Endometrium (tissue), 2 donors: ENCODE measurements at regions not wholly inside any gene's neighbourhood (a gene's known extent, or its start where the extent isn't known, plus 50 kb on each side); places are given as distances from the start of the nearest gene placed in this dataset.

ENCODE experiments used
- FAIRE-seq: peaks from 2 replicates; lab custom pipeline; 2012; peaks lifted over from hg19 to GRCh38; lab: Jason Lieb, UNC
- donor health status: control.
- donor health status: control.

- FAIRE-seq: no peak
These were observed 88.0 kb upstream of the CELF4 start for GRCh38 chr18:37653618-37654017.

- FAIRE-seq: no peak
These were observed 84.3 kb upstream of the CELF4 start for GRCh38 chr18:37649930-37650329.

- no peak for FAIRE-seq
These were observed 83.8 kb upstream of the CELF4 start for GRCh38 chr18:37649416-37649815.

GRCh38 chr18:37641573-37641972 is 76.0 kb upstream of the CELF4 start:
- no peak for FAIRE-seq

GRCh38 chr18:37640504-37640903 is 74.9 kb upstream of the CELF4 start:
- FAIRE-seq: no peak

- FAIRE-seq: no peak
These were observed 74.2 kb upstream of the CELF4 start for GRCh38 chr18:37639846-37640245.

GRCh38 chr18:37637478-37637850 is 71.9 kb upstream of the CELF4 start:
- no peak for FAIRE-seq

GRCh38 chr18:37636831-37637477 is 71.4 kb upstream of the CELF4 start:
- no peak for FAIRE-seq

GRCh38 chr18:37634516-37634915 is 68.9 kb upstream of the CELF4 start:
- no peak for FAIRE-seq

GRCh38 chr18:37631422-37631821 is 65.8 kb upstream of the CELF4 start:
- FAIRE-seq: no peak

- FAIRE-seq: no peak
These were observed 64.7 kb upstream of the CELF4 start for GRCh38 chr18:37630334-37630733.

GRCh38 chr18:37628470-37629220 is 63.0 kb upstream of the CELF4 start:
- no peak for FAIRE-seq

GRCh38 chr18:37624318-37624717 is 58.7 kb upstream of the CELF4 start:
- FAIRE-seq: no peak

GRCh38 chr18:37619964-37620363 is 54.4 kb upstream of the CELF4 start:
- no peak for FAIRE-seq

- FAIRE-seq: no peak
These were observed 52.0 kb upstream of the CELF4 start for GRCh38 chr18:37617623-37618022.
